ENCODE measurements at regions not wholly inside any gene's neighbourhood (a gene's known extent, or its start where the extent isn't known, plus 50 kb on each side); places are given as distances from the start of the nearest gene placed in this dataset.

DNA sequence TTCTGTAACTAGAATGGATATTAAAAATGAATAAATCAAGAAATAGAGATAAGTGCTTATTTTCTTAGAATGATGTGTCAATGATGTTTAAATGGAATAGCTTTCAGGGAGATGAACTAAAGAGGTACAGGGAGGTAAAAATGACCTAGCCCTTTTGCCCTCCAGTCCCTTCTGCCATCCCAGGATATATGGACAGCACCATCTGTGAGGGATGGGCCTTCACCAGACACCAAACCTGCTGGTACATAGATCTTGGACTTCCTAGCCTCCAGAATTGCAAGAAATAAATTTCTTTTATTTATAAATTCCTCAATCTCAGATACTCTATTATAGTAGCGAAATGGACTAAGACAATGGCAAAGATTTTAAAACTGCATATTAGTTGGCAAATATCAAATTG lies 352.0 kb upstream of the THBS1 start:
- Histone ChIP-seq H3K4me3 (ENCODE audit: insufficient read depth, low read depth, low read length) (no peak overlapping the region), H2AFZ (ENCODE audit: low read depth, low read length) (no peak overlapping the region), H3K36me3 (ENCODE audit: insufficient read depth, low read length) (no peaks in the 10 kb centered on the region), H3K9me3 (ENCODE audit: insufficient read depth, low read depth, low read length) (no peaks in the 10 kb centered on the region), H3K27me3 (ENCODE audit: insufficient read depth, low read length) (no peaks in the 10 kb centered on the region), H3K4me2 (ENCODE audit: low read length) (no peak overlapping the region), H3K4me1 (ENCODE audit: insufficient read depth, low read length) (peaks cover 14% of the 10 kb centered on the region), H3K9ac (ENCODE audit: low read length) (no peak overlapping the region), H4K20me1 (ENCODE audit: insufficient read depth, low read length) (no peaks in the 10 kb centered on the region), H3K79me2 (ENCODE audit: insufficient read depth, low read length) (no peaks in the 10 kb centered on the region), H3K27ac (ENCODE audit: low read depth, low read length) (no peak overlapping the region)
- peaks cover 3% of the 10 kb centered on the region for H3K9me3 Mint-ChIP-seq (ENCODE audit: unreplicated experiment)
- H3K27ac Mint-ChIP-seq (ENCODE audit: unreplicated experiment) = no peak overlapping the region
- no peak overlapping the region for H3K4me3 Mint-ChIP-seq (ENCODE audit: unreplicated experiment)
- no peak for FAIRE-seq
- no peak for DNase-seq (ENCODE audit: low read depth)
- peaks cover 30% of the 10 kb centered on the region for H3K4me1 Mint-ChIP-seq (ENCODE audit: low read depth, unreplicated experiment)
- no peak for TF ChIP-seq EZH2 (IDR thresholded peaks at IDR 0.05; ENCODE audit: insufficient read depth, low read length)
- TF ChIP-seq, protein P1, sequence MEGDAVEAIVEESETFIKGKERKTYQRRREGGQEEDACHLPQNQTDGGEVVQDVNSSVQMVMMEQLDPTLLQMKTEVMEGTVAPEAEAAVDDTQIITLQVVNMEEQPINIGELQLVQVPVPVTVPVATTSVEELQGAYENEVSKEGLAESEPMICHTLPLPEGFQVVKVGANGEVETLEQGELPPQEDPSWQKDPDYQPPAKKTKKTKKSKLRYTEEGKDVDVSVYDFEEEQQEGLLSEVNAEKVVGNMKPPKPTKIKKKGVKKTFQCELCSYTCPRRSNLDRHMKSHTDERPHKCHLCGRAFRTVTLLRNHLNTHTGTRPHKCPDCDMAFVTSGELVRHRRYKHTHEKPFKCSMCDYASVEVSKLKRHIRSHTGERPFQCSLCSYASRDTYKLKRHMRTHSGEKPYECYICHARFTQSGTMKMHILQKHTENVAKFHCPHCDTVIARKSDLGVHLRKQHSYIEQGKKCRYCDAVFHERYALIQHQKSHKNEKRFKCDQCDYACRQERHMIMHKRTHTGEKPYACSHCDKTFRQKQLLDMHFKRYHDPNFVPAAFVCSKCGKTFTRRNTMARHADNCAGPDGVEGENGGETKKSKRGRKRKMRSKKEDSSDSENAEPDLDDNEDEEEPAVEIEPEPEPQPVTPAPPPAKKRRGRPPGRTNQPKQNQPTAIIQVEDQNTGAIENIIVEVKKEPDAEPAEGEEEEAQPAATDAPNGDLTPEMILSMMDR (IDR thresholded peaks at IDR 0.05; ENCODE audit: insufficient read depth, low read depth, low read length) = no peak
- H3K36me3 Mint-ChIP-seq (ENCODE audit: low read depth, unreplicated experiment) = no peaks in the 10 kb centered on the region
- H3K27me3 Mint-ChIP-seq (ENCODE audit: low read depth, unreplicated experiment) = no peaks in the 10 kb centered on the region

DNA sequence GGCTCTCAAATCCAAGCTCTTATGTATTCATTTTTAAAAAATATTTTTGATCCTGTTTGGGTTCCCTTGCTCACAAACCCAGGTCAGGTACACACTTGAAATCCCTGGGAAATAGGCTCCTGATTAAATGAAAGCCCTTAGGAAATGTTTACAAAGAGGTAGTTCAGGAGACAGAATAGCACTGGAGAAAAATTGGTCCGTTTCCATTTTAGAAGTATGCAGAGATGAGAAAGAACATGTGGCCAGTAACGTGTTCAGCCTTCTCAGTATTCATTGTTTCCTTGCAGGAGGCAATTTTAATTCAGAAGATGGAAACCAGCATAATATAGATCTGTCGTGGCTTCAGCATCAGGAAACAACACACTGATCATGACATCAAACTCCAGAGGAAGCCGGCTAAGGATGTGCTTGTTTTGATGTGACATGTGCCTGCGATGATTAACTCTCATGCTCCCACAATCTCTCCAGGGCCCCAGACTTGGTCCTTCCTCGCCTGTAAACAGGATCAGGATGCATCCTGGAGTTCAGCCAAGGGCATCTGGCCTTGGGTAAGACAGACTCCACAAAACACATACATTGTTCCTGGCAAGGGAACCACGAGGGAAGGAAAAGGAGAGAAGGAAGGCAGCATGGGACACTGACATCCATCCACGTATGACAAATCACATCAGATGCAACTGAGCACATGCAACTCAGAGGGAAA lies 350.5 kb upstream of the THBS1 start:
- Histone ChIP-seq H3K4me2 (ENCODE audit: low read length) (no peak overlapping the region), H3K27ac (ENCODE audit: low read depth, low read length) (no peak overlapping the region), H3K9ac (ENCODE audit: low read length) (no peak overlapping the region), H3K36me3 (ENCODE audit: insufficient read depth, low read length) (no peaks in the 10 kb centered on the region), H3K79me2 (ENCODE audit: insufficient read depth, low read length) (no peaks in the 10 kb centered on the region), H3K27me3 (ENCODE audit: insufficient read depth, low read length) (no peaks in the 10 kb centered on the region), H4K20me1 (ENCODE audit: insufficient read depth, low read length) (no peaks in the 10 kb centered on the region), H3K4me3 (ENCODE audit: insufficient read depth, low read depth, low read length) (no peak overlapping the region), H2AFZ (ENCODE audit: low read depth, low read length) (peak overlapping the region; percentile 56), H3K4me1 (ENCODE audit: insufficient read depth, low read length) (peaks cover 22% of the 10 kb centered on the region), H3K9me3 (ENCODE audit: insufficient read depth, low read depth, low read length) (no peaks in the 10 kb centered on the region)
- DNase-seq (ENCODE audit: low read depth) (no peak), FAIRE-seq (peak; percentile 79)
- Mint-ChIP-seq H3K4me1 (ENCODE audit: low read depth, unreplicated experiment) (peaks cover 37% of the 10 kb centered on the region), H3K27ac (ENCODE audit: unreplicated experiment) (no peak overlapping the region), H3K4me3 (ENCODE audit: unreplicated experiment) (no peak overlapping the region), H3K27me3 (ENCODE audit: low read depth, unreplicated experiment) (no peaks in the 10 kb centered on the region), H3K9me3 (ENCODE audit: unreplicated experiment) (peaks cover 3% of the 10 kb centered on the region), H3K36me3 (ENCODE audit: low read depth, unreplicated experiment) (no peaks in the 10 kb centered on the region)
- no peak for TF ChIP-seq EZH2 (IDR thresholded peaks at IDR 0.05; ENCODE audit: insufficient read depth, low read length)

DNA sequence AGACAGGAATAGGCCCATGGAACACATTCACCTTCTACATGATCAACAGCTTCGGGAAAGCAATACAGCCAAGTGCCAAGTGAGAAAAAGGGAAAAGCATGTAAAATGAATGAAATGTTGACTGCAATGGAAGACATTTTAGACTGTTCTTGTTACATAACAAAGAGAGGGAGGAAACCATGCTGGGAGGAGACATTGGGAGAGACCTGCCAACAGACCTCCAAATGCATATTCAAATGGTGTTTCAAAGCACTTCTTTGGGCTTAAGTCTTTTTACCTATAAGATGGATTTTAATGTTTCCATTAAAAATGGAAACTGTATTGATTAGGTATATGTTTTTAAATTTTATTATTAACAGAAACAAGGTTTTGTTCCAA lies 350.0 kb upstream of the THBS1 start:
- H3K27ac Mint-ChIP-seq (ENCODE audit: unreplicated experiment) = no peak overlapping the region
- H3K4me1 Mint-ChIP-seq (ENCODE audit: low read depth, unreplicated experiment) = peaks cover 42% of the 10 kb centered on the region
- H3K4me2 ChIP-seq (ENCODE audit: low read length) = no peak overlapping the region
- H3K4me3 Mint-ChIP-seq (ENCODE audit: unreplicated experiment) = no peak overlapping the region
- H3K79me2 ChIP-seq (ENCODE audit: insufficient read depth, low read length) = no peaks in the 10 kb centered on the region
- no peak overlapping the region for H3K4me3 ChIP-seq (ENCODE audit: insufficient read depth, low read depth, low read length)
- no peaks in the 10 kb centered on the region for H3K27me3 ChIP-seq (ENCODE audit: insufficient read depth, low read length)
- H3K27me3 Mint-ChIP-seq (ENCODE audit: low read depth, unreplicated experiment) = no peaks in the 10 kb centered on the region
- H4K20me1 ChIP-seq (ENCODE audit: insufficient read depth, low read length) = no peaks in the 10 kb centered on the region
- TF ChIP-seq, protein P1 (IDR thresholded peaks at IDR 0.05; ENCODE audit: insufficient read depth, low read depth, low read length) = no peak
- no peak for TF ChIP-seq EZH2 (IDR thresholded peaks at IDR 0.05; ENCODE audit: insufficient read depth, low read length)
- peaks cover 4% of the 10 kb centered on the region for H3K9me3 Mint-ChIP-seq (ENCODE audit: unreplicated experiment)
- H2AFZ ChIP-seq (ENCODE audit: low read depth, low read length) = peak overlapping the region; percentile 56
- FAIRE-seq (no peak), DNase-seq (ENCODE audit: low read depth) (no peak)
- H3K4me1 ChIP-seq (ENCODE audit: insufficient read depth, low read length) = peaks cover 23% of the 10 kb centered on the region
- no peak overlapping the region for H3K9ac ChIP-seq (ENCODE audit: low read length)
- no peaks in the 10 kb centered on the region for H3K36me3 Mint-ChIP-seq (ENCODE audit: low read depth, unreplicated experiment)
- no peak overlapping the region for H3K27ac ChIP-seq (ENCODE audit: low read depth, low read length)
- H3K9me3 ChIP-seq (ENCODE audit: insufficient read depth, low read depth, low read length) = no peaks in the 10 kb centered on the region
- H3K36me3 ChIP-seq (ENCODE audit: insufficient read depth, low read length) = no peaks in the 10 kb centered on the region
